ENCODE measurements at regions not wholly inside any gene's neighbourhood (a gene's known extent, or its start where the extent isn't known, plus 50 kb on each side); places are given as distances from the start of the nearest gene placed in this dataset.
"Not testable (repeated sequence)": the region's sequence is repeated elsewhere in the genome, so short reads cannot be mapped to it uniquely, and the experiment has no call there.

DNA sequence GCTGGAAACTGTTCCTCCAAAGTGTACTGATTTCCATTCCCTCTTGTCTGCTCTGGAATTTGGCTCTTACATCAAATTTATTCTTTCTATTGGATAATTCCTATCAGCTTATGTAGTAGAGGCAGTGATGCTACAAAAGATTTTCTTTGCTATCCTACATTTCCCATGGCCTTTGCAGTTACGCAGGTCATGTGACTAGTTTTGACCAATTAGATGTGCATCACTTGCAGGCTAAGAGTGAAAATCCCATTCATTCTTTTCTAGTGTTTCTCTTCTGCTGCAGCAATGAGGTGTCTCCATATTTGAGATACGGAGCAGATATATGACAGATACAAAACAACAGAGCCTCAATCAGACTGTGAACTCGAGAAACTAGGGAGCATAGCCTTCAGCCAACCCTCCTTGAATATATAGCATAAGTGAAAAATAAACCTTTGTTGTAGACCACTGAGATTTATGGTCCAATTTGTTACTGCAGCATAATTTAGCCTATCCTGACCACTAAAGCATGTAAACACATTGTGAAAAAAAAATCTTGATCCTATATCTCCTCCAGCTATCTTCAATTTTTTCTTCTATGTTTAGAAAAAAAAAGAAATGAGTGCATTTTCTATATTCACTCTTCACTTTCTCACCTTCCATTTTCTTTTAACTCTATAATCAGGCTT is 102.0 kb downstream of the HNMT start:
- H3K4me3 ChIP-seq (ENCODE audit: low read depth, low read length) = no peak overlapping the region
- DNase-seq (ENCODE audit: low read depth) = no peak
- TF ChIP-seq, protein P1, sequence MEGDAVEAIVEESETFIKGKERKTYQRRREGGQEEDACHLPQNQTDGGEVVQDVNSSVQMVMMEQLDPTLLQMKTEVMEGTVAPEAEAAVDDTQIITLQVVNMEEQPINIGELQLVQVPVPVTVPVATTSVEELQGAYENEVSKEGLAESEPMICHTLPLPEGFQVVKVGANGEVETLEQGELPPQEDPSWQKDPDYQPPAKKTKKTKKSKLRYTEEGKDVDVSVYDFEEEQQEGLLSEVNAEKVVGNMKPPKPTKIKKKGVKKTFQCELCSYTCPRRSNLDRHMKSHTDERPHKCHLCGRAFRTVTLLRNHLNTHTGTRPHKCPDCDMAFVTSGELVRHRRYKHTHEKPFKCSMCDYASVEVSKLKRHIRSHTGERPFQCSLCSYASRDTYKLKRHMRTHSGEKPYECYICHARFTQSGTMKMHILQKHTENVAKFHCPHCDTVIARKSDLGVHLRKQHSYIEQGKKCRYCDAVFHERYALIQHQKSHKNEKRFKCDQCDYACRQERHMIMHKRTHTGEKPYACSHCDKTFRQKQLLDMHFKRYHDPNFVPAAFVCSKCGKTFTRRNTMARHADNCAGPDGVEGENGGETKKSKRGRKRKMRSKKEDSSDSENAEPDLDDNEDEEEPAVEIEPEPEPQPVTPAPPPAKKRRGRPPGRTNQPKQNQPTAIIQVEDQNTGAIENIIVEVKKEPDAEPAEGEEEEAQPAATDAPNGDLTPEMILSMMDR (conservative IDR thresholded peaks at IDR 0.05; ENCODE audit: low read depth, low read length) = no peak

DNA sequence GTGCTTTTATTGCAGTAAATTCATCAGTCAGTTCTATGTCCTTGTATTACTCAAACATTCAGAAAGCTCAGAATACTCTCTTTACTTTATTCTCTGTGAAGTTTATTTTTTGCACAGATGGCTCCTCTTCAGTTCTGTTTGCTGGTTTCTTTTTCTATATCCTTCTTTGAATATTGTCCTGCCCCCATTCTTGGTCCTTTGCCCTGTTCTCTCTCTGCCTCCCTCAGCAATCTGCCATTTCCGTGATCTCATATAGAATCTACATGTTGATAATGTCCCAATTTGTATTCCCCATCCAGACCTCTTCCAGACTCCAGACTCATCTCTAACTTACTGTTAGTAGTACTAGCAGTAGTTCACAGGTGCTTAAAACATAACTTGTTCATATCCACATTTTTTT is 102.6 kb downstream of the HNMT start:
- DNase-seq (ENCODE audit: low read depth) = no peak
- TF ChIP-seq, protein P1 (conservative IDR thresholded peaks at IDR 0.05; ENCODE audit: low read depth, low read length) = no peak
- H3K4me3 ChIP-seq (ENCODE audit: low read depth, low read length) = no peak overlapping the region

DNA sequence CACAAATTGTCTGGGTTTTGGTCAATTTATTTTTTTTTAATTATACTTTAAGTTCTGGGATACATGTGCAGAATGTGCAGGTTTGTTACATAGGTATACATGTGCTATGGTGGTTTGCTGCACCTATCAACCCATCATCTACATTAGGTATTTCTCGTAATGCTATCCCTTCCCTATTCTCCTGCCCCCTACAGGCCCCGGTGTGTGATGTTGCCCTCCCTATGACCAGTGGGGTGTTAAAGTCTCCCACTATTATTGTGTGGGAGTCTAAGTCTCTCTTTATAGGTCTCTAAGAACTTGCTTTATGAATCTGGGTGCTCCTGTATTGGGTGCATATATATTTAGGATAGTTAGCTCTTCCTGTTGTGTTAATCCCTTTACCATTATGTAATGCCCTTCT is 104.4 kb downstream of the HNMT start:
- DNase-seq (ENCODE audit: low read depth); H3K4me3 ChIP-seq (ENCODE audit: low read depth, low read length): not testable (repeated sequence)

DNA sequence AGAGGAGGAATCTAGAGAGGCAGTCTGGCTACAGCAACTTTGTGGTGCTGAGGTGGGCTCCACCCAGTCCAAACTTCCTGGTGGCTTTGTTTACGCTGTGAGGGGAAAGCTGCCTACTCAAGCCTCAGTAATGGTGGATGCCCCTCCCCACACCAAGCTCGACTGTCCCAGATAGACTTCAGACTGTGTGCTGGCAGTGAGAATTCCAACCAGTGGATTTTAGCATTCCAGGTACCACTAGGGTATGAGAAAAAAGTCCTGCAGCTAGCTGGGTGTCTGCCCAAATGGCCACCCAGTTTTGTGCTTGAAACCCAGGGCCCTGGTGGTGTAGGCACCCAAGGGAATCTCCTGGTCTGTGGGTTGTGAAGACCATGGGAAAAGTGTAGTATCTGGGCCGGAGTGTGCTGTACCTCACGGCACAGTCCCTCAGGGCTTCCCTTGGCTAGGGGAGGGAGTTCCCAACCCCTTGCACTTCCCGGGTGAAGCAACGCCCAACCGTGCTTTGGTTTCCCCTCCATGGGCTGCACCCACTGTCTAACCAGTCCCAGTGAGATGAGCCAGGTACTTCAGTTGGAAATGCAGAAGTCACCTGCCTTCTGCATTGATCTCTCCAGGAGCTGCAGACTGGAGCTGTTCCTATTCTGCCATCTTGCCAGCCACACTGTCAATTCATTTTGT is 106.9 kb downstream of the HNMT start:
- DNase-seq (ENCODE audit: low read depth); H3K4me3 ChIP-seq (ENCODE audit: low read depth, low read length): not testable (repeated sequence)

DNA sequence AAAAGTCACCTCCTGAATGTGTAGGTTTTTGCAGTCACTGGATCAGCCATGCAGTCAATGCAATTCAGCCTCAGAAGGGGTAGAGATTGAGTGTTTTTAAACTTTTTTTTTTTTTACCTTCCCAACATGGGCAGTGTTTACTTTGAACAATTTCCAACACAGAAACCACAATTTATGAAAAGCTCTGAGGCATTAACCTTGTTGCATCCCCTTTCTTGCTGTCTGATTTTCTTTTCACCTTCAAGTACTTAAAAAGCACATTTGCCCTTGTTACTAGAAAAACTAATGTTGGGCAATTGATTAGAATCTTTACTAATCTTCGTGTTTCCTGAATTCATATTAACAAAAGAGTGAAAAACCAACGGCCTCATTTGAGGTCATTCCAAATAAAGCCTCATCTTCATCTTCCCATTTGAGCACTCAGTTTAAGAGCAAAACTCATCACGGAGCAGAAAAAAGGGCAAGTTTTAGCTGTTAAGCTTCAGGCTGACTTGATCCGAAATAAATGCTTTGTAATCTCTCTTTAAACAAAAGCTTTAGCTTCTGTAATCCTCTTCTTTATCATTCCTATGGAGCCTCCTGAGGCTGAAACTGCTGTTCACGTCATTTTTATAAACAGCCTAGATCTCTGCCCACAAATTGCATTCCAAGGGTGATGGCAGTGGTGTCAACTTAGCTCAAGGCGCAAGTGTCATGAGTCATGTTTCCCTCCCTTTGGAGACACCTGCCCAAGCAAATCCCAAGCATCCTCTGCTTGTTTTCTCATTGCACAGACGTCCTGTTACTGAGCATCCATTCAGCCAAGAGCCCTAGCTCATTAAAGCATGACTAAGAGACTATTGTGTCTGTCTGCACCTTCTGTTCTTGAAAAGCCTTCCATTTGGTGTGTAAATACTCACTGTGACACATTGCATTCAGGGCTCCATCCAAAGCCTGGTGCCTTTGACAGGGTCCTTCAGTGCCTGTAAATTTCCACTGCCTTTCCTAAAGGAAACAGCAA is 107.7 kb downstream of the HNMT start:
- TF ChIP-seq, protein P1 (conservative IDR thresholded peaks at IDR 0.05; ENCODE audit: low read depth, low read length) = no peak
- DNase-seq (ENCODE audit: low read depth) = peak; percentile 10
- H3K4me3 ChIP-seq (ENCODE audit: low read depth, low read length) = no peak overlapping the region

DNA sequence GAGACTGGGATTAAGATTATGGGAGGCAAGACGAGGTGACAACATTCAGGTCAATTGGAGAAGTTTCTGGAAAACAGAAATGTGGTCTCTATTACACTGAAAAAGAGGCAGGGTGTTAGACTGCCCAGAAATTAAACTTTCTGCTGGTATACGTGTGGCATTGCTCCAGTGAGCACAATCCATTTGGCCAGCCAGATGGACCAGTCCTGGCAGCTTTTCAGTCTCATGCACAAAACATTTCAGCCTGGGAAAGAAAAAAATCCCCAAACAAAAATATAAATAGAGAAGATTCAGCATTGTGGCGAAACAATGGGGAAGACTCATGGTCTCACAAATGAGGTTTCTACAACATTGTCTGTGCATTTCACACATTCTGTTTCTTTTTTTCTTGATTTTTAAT is 113.9 kb downstream of the HNMT start:
- TF ChIP-seq, protein P1 (conservative IDR thresholded peaks at IDR 0.05; ENCODE audit: low read depth, low read length) = no peak
- no peak overlapping the region for H3K4me3 ChIP-seq (ENCODE audit: low read depth, low read length)
- DNase-seq (ENCODE audit: low read depth) = no peak

DNA sequence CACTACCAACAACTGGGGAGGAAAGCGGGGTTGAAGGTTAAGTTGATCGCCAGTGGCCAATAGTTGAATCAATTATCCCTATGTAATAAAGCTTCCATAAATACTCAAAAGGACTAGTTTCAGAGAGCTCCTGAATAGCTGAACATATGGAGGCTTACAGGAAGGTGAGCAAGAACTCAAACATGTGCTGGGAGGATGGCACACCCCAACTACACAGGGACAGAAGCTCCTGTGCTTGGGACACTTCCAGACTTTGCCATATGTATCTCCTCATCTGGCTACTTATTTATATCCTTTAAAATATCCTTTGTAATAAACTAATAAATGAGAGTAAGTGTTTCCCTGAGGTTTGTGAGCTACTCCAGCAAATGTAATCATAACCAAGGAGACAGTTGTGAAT is 115.7 kb downstream of the HNMT start:
- H3K4me3 ChIP-seq (ENCODE audit: low read depth, low read length) = no peak overlapping the region
- DNase-seq (ENCODE audit: low read depth) = no peak
- TF ChIP-seq, protein P1 (conservative IDR thresholded peaks at IDR 0.05; ENCODE audit: low read depth, low read length) = no peak
